ENCODE measurements at regions not wholly inside any gene's neighbourhood (a gene's known extent, or its start where the extent isn't known, plus 50 kb on each side); places are given as distances from the start of the nearest gene placed in this dataset.
"Not testable (repeated sequence)": the region's sequence is repeated elsewhere in the genome, so short reads cannot be mapped to it uniquely, and the experiment has no call there.

GRCh38 chr6:18595774-18596530 lies 208.8 kb downstream of the RNF144B start:
- peak in 1 of 2 donors; percentile 40 for DNase-seq

- DNase-seq, result no peak
Measured at GRCh38 chr6:18596531-18596835, 209.3 kb downstream of the RNF144B start.

- no peak for DNase-seq
Measured at GRCh38 chr6:18598551-18599264, 211.6 kb downstream of the RNF144B start.

- DNase-seq, result no peak
Measured at GRCh38 chr6:18600255-18600654, 213.1 kb downstream of the RNF144B start.

- no peak for DNase-seq
Measured at GRCh38 chr6:18601516-18602020, 214.4 kb downstream of the RNF144B start.

GRCh38 chr6:18602931-18603330 lies 215.8 kb downstream of the RNF144B start:
- no peak for DNase-seq

GRCh38 chr6:18603361-18603760 lies 216.2 kb downstream of the RNF144B start:
- DNase-seq, result no peak

- no peak for DNase-seq
Measured at GRCh38 chr6:18605841-18606240, 218.7 kb downstream of the RNF144B start.

- DNase-seq, result no peak
Measured at GRCh38 chr6:18609715-18610114, 222.6 kb downstream of the RNF144B start.

GRCh38 chr6:18613319-18613925 lies 226.3 kb downstream of the RNF144B start:
- no peak for DNase-seq

- no peak for DNase-seq
Measured at GRCh38 chr6:18629571-18629970, 242.4 kb downstream of the RNF144B start.

- no peak for DNase-seq
Measured at GRCh38 chr6:18632670-18633410, 245.7 kb downstream of the RNF144B start.

GRCh38 chr6:18634912-18635311 lies 247.8 kb downstream of the RNF144B start:
- no peak for DNase-seq

GRCh38 chr6:18640134-18640533 lies 253.0 kb downstream of the RNF144B start:
- no peak for DNase-seq

- no peak for DNase-seq
Measured at GRCh38 chr6:18640754-18641153, 253.6 kb downstream of the RNF144B start.

- DNase-seq, result no peak
Measured at GRCh38 chr6:18654821-18655220, 267.7 kb downstream of the RNF144B start.

- no peak for DNase-seq
Measured at GRCh38 chr6:18656506-18656905, 269.4 kb downstream of the RNF144B start.

- DNase-seq, result not testable (repeated sequence)
Measured at GRCh38 chr6:18659994-18660393, 272.8 kb downstream of the RNF144B start.

GRCh38 chr6:18663011-18663410 lies 275.9 kb downstream of the RNF144B start:
- no peak for DNase-seq

GRCh38 chr6:18664401-18664800 lies 277.3 kb downstream of the RNF144B start:
- DNase-seq, result no peak

GRCh38 chr6:18667612-18668011 lies 280.5 kb downstream of the RNF144B start:
- DNase-seq, result no peak

GRCh38 chr6:18668994-18669393 lies 281.8 kb downstream of the RNF144B start:
- no peak for DNase-seq

GRCh38 chr6:18672852-18673251 lies 285.7 kb downstream of the RNF144B start:
- DNase-seq, result no peak
